ENCODE measurements at regions not wholly inside any gene's neighbourhood (a gene's known extent, or its start where the extent isn't known, plus 50 kb on each side); places are given as distances from the start of the nearest gene placed in this dataset.

- no peak overlapping the region for H3K27ac Mint-ChIP-seq
- peaks cover 9% of the 10 kb centered on the region for H3K9me3 Mint-ChIP-seq
- no peak for TF ChIP-seq CTCF (IDR thresholded peaks at IDR 0.05)
- H3K27me3 Mint-ChIP-seq = no peaks in the 10 kb centered on the region
- intact Hi-C loops (cut with micrococcal nuclease) = no loop called here
- DNase-seq (no peak), ATAC-seq (no peak)
- H3K36me3 Mint-ChIP-seq (ENCODE audit: low read depth) = no peaks in the 10 kb centered on the region
- ChIA-PET POLR2A (no interaction called here), CTCF (no interaction called here)
- H3K4me3 Mint-ChIP-seq = no peak overlapping the region
- H3K4me1 Mint-ChIP-seq (ENCODE audit: low read depth) = no peaks in the 10 kb centered on the region
Observed at GRCh38 chr1:2866422-2867086, 65.1 kb upstream of the TTC34 start.

GRCh38 chr1:2867087-2867425 is 65.6 kb upstream of the TTC34 start:
- Mint-ChIP-seq H3K9me3 (peaks cover 9% of the 10 kb centered on the region), H3K36me3 (ENCODE audit: low read depth) (no peaks in the 10 kb centered on the region), H3K4me1 (ENCODE audit: low read depth) (no peaks in the 10 kb centered on the region), H3K27me3 (no peaks in the 10 kb centered on the region), H3K27ac (no peak overlapping the region), H3K4me3 (no peak overlapping the region)
- TF ChIP-seq CTCF (IDR thresholded peaks at IDR 0.05) = no peak
- ATAC-seq (no peak), DNase-seq (no peak)
- ChIA-PET CTCF (no interaction called here), POLR2A (no interaction called here)
- intact Hi-C loops (cut with micrococcal nuclease) = no loop called here

- ChIA-PET CTCF (no interaction called here), POLR2A (no interaction called here)
- H3K27me3 Mint-ChIP-seq = no peaks in the 10 kb centered on the region
- no peak for ATAC-seq
- intact Hi-C loops (cut with micrococcal nuclease) = no loop called here
- H3K4me3 Mint-ChIP-seq = no peak overlapping the region
- no peak overlapping the region for H3K27ac Mint-ChIP-seq
- peaks cover 9% of the 10 kb centered on the region for H3K9me3 Mint-ChIP-seq
- H3K4me1 Mint-ChIP-seq (ENCODE audit: low read depth) = no peaks in the 10 kb centered on the region
- TF ChIP-seq CTCF (IDR thresholded peaks at IDR 0.05) = no peak
- no peaks in the 10 kb centered on the region for H3K36me3 Mint-ChIP-seq (ENCODE audit: low read depth)
- DNase-seq = no peak
Observed at GRCh38 chr1:2867861-2868260, 66.4 kb upstream of the TTC34 start.

GRCh38 chr1:2868571-2869195 is 67.2 kb upstream of the TTC34 start:
- no peaks in the 10 kb centered on the region for H3K36me3 Mint-ChIP-seq (ENCODE audit: low read depth)
- no peak for TF ChIP-seq CTCF (IDR thresholded peaks at IDR 0.05)
- H3K27me3 Mint-ChIP-seq = no peaks in the 10 kb centered on the region
- H3K27ac Mint-ChIP-seq = no peak overlapping the region
- ChIA-PET POLR2A (no interaction called here), CTCF (no interaction called here)
- intact Hi-C loops (cut with micrococcal nuclease) = no loop called here
- peaks cover 9% of the 10 kb centered on the region for H3K9me3 Mint-ChIP-seq
- DNase-seq = no peak
- ATAC-seq = no peak
- no peaks in the 10 kb centered on the region for H3K4me1 Mint-ChIP-seq (ENCODE audit: low read depth)
- no peak overlapping the region for H3K4me3 Mint-ChIP-seq

- no peak overlapping the region for H3K4me3 Mint-ChIP-seq
- ChIA-PET POLR2A (no interaction called here), CTCF (no interaction called here)
- no peaks in the 10 kb centered on the region for H3K4me1 Mint-ChIP-seq (ENCODE audit: low read depth)
- ATAC-seq (no peak), DNase-seq (no peak)
- TF ChIP-seq CTCF (IDR thresholded peaks at IDR 0.05) = no peak
- H3K36me3 Mint-ChIP-seq (ENCODE audit: low read depth) = no peaks in the 10 kb centered on the region
- H3K27ac Mint-ChIP-seq = no peak overlapping the region
- intact Hi-C loops (cut with micrococcal nuclease) = no loop called here
- H3K9me3 Mint-ChIP-seq = peaks cover 9% of the 10 kb centered on the region
- H3K27me3 Mint-ChIP-seq = no peaks in the 10 kb centered on the region
Observed at GRCh38 chr1:2871246-2871815, 69.8 kb upstream of the TTC34 start.
